Liver (tissue), 8 donors: ENCODE measurements at regions not wholly inside any gene's neighbourhood (a gene's known extent, or its start where the extent isn't known, plus 50 kb on each side); places are given as distances from the start of the nearest gene placed in this dataset.

Experiments
- DNase-seq: peaks from one replicate; pipeline ENCODE4 v3.0.0-alpha.2; 2017; ENCODE audit warnings: low spot score
- H3K27ac ChIP-seq, 2 donors: one replicate each; pipeline ENCODE4 v1.7.0; 2013; ENCODE audit warnings: inconsistent platforms in 2 of 2, low read length in 2 of 2, control low read depth in 1 of 2, low read depth in 1 of 2, mild to moderate bottlenecking in 1 of 2
- H3K27me3 ChIP-seq, 4 donors: one replicate each; pipeline versions ENCODE4 v1.6.1 to v1.7.0; 2013; ENCODE audit warnings: low read length in 3 of 4, inconsistent platforms in 1 of 4, mild to moderate bottlenecking in 1 of 4, moderate library complexity in 1 of 4; ENCODE audit not compliant: control insufficient read depth in 4 of 4, insufficient read depth in 4 of 4
- H3K36me3 ChIP-seq, 4 donors: one replicate each; pipeline versions ENCODE4 v1.6.1 to v1.7.0; 2013; ENCODE audit warnings: low read length in 3 of 4, mild to moderate bottlenecking in 3 of 4, low read depth in 1 of 4, moderate library complexity in 1 of 4; ENCODE audit not compliant: control insufficient read depth in 4 of 4, insufficient read depth in 3 of 4
- H3K4me1 ChIP-seq, 4 donors: one replicate each; pipeline versions ENCODE4 v1.6.1 to v1.7.0; 2013; ENCODE audit warnings: low read length in 3 of 4, mild to moderate bottlenecking in 3 of 4, moderate library complexity in 1 of 4; ENCODE audit not compliant: control insufficient read depth in 4 of 4, insufficient read depth in 4 of 4
- H3K4me3 ChIP-seq, 3 donors: one replicate each; pipeline versions ENCODE4 v1.6.1 to v1.7.0; 2013; ENCODE audit warnings: low read length in 3 of 3, control low read depth in 1 of 3, low read depth in 1 of 3, mild to moderate bottlenecking in 1 of 3
- H3K9ac ChIP-seq, 2 donors: one replicate each; pipeline ENCODE4 v1.7.0; 2013; ENCODE audit warnings: low read length in 2 of 2, mild to moderate bottlenecking in 2 of 2, moderate library complexity in 2 of 2, control low read depth in 1 of 2, low read depth in 1 of 2
- H3K9me3 ChIP-seq, 4 donors: one replicate each; pipeline versions ENCODE4 v1.6.1 to v1.7.0; 2013; ENCODE audit warnings: low read length in 3 of 4; ENCODE audit not compliant: control insufficient read depth in 4 of 4
- CTCF ChIP-seq: fragments of 150-350 bp; IDR thresholded peaks from 2 replicates; pipeline ENCODE4 v1.5.1; 2017; ENCODE audit warnings: improper control_type of control experiment, low read depth, low read length; ENCODE audit not compliant: missing input control
- EGR1 ChIP-seq, 2 donors: IDR thresholded peaks; 2 replicates each; pipeline ENCODE4 v1.6.1; 2016 to 2018; ENCODE audit warnings: antibody characterized with exemption in 2 of 2, low read depth in 2 of 2
- FOXA1 ChIP-seq: IDR thresholded peaks from 2 replicates; pipeline ENCODE4 v1.6.1; 2016; ENCODE audit warnings: antibody characterized with exemption
- FOXA2 ChIP-seq: IDR thresholded peaks from 2 replicates; pipeline ENCODE4 v1.6.1; 2016; ENCODE audit warnings: antibody characterized with exemption
- GABPA ChIP-seq, 2 donors: IDR thresholded peaks in 1 of 2; conservative IDR thresholded peaks in 1 of 2; 2 replicates each; pipeline ENCODE4 v1.6.1; 2016; ENCODE audit warnings: antibody characterized with exemption in 2 of 2, mild to moderate bottlenecking in 1 of 2, moderate library complexity in 1 of 2
- HNF4A ChIP-seq, 2 donors: conservative IDR thresholded peaks; 2 replicates each; pipeline ENCODE4 v1.6.1; 2016; ENCODE audit warnings: antibody characterized with exemption in 2 of 2, mild to moderate bottlenecking in 2 of 2
- HNF4G ChIP-seq: IDR thresholded peaks from 2 replicates; pipeline ENCODE4 v1.6.1; 2016; ENCODE audit warnings: antibody characterized with exemption
- JUND ChIP-seq, 2 donors: IDR thresholded peaks; 2 replicates each; pipeline ENCODE4 v1.6.1; 2016; ENCODE audit warnings: antibody characterized with exemption in 2 of 2
- MAX ChIP-seq: IDR thresholded peaks from 2 replicates; pipeline ENCODE4 v1.6.1; 2016; ENCODE audit warnings: antibody characterized with exemption
- NR2F2 ChIP-seq: IDR thresholded peaks from 2 replicates; pipeline ENCODE4 v1.6.1; 2016; ENCODE audit warnings: antibody characterized with exemption
- RAD21 ChIP-seq, 2 donors: IDR thresholded peaks; 2 replicates each; pipeline ENCODE4 v1.6.1; 2016; ENCODE audit warnings: antibody characterized with exemption in 2 of 2, mild to moderate bottlenecking in 2 of 2
- RXRA ChIP-seq, 2 donors: IDR thresholded peaks; 2 replicates each; pipeline ENCODE4 v1.6.1; 2017 to 2018; ENCODE audit warnings: antibody characterized with exemption in 2 of 2, mild to moderate bottlenecking in 1 of 2
- SP1 ChIP-seq: IDR thresholded peaks from 2 replicates; pipeline ENCODE4 v1.6.1; 2018; ENCODE audit warnings: antibody characterized with exemption, mild to moderate bottlenecking
- TAF1 ChIP-seq: conservative IDR thresholded peaks from 2 replicates; pipeline ENCODE4 v1.6.1; 2016; ENCODE audit warnings: antibody characterized with exemption, mild to moderate bottlenecking
- YY1 ChIP-seq: IDR thresholded peaks from 2 replicates; pipeline ENCODE4 v1.6.1; 2016; ENCODE audit warnings: antibody characterized with exemption, mild to moderate bottlenecking
- WGBS: extraction: QIAGEN DNeasy Blood & Tissue Kit; methylation state at CpG from one replicate; pipeline ENCODE4 v1.1.7; 2013; 5-methylcytosine and 5-hydroxymethylcytosine counted together
- TF ChIP-seq, protein P1 (sequence below): IDR thresholded peaks from 2 replicates; pipeline ENCODE4 v1.6.1; 2016; ENCODE audit warnings: antibody characterized with exemption
- TF ChIP-seq, protein P2 (sequence below): IDR thresholded peaks from 2 replicates; pipeline ENCODE4 v1.6.1; 2016; ENCODE audit warnings: antibody characterized with exemption, mild to moderate bottlenecking
- TF ChIP-seq, protein P3 (sequence below): IDR thresholded peaks from 2 replicates; pipeline ENCODE4 v1.6.1; 2016; ENCODE audit warnings: antibody characterized with exemption
- donor health status: healthy.
- donor health status: healthy.
- donor health status: healthy.
- donor health status: healthy.
- donor health status: healthy.

- TF ChIP-seq FOXA1 (no peak), HNF4G (no peak), FOXA2 (no peak), RXRA (IDR thresholded peaks at IDR 0.05) (no peak), SP1 (no peak), YY1 (no peak), MAX (no peak), CTCF (no peak), EGR1 (IDR thresholded peaks at IDR 0.05; ENCODE audit: low read depth in 2 of 2) (no peak), HNF4A (conservative IDR thresholded peaks at IDR 0.05) (no peak), GABPA (IDR thresholded peaks at IDR 0.05 in 1 of 2, conservative IDR thresholded peaks at IDR 0.05 in 1 of 2) (no peak), NR2F2 (no peak), RAD21 (IDR thresholded peaks at IDR 0.05) (no peak), TAF1 (no peak), JUND (IDR thresholded peaks at IDR 0.05) (no peak)
- TF ChIP-seq, protein P1, sequence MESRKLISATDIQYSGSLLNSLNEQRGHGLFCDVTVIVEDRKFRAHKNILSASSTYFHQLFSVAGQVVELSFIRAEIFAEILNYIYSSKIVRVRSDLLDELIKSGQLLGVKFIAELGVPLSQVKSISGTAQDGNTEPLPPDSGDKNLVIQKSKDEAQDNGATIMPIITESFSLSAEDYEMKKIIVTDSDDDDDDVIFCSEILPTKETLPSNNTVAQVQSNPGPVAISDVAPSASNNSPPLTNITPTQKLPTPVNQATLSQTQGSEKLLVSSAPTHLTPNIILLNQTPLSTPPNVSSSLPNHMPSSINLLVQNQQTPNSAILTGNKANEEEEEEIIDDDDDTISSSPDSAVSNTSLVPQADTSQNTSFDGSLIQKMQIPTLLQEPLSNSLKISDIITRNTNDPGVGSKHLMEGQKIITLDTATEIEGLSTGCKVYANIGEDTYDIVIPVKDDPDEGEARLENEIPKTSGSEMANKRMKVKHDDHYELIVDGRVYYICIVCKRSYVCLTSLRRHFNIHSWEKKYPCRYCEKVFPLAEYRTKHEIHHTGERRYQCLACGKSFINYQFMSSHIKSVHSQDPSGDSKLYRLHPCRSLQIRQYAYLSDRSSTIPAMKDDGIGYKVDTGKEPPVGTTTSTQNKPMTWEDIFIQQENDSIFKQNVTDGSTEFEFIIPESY: no peak
- TF ChIP-seq, protein P2, sequence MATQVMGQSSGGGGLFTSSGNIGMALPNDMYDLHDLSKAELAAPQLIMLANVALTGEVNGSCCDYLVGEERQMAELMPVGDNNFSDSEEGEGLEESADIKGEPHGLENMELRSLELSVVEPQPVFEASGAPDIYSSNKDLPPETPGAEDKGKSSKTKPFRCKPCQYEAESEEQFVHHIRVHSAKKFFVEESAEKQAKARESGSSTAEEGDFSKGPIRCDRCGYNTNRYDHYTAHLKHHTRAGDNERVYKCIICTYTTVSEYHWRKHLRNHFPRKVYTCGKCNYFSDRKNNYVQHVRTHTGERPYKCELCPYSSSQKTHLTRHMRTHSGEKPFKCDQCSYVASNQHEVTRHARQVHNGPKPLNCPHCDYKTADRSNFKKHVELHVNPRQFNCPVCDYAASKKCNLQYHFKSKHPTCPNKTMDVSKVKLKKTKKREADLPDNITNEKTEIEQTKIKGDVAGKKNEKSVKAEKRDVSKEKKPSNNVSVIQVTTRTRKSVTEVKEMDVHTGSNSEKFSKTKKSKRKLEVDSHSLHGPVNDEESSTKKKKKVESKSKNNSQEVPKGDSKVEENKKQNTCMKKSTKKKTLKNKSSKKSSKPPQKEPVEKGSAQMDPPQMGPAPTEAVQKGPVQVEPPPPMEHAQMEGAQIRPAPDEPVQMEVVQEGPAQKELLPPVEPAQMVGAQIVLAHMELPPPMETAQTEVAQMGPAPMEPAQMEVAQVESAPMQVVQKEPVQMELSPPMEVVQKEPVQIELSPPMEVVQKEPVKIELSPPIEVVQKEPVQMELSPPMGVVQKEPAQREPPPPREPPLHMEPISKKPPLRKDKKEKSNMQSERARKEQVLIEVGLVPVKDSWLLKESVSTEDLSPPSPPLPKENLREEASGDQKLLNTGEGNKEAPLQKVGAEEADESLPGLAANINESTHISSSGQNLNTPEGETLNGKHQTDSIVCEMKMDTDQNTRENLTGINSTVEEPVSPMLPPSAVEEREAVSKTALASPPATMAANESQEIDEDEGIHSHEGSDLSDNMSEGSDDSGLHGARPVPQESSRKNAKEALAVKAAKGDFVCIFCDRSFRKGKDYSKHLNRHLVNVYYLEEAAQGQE: no peak
- TF ChIP-seq, protein P3, sequence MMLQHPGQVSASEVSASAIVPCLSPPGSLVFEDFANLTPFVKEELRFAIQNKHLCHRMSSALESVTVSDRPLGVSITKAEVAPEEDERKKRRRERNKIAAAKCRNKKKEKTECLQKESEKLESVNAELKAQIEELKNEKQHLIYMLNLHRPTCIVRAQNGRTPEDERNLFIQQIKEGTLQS: no peak
- Histone ChIP-seq H3K27me3 (no peaks in the 10 kb centered on the region), H3K9ac (no peak overlapping the region), H3K27ac (no peak overlapping the region), H3K4me3 (no peak overlapping the region), H3K4me1 (no peaks in the 10 kb centered on the region), H3K36me3 (no peaks in the 10 kb centered on the region), H3K9me3 (no peaks in the 10 kb centered on the region)
- 78% methylated on average over 1 of the region's 1 CpG for WGBS
- DNase-seq: no peak
These were observed 71.0 kb upstream of the HMHB1 start for GRCh38 chr5:143740956-143741355.

DNA sequence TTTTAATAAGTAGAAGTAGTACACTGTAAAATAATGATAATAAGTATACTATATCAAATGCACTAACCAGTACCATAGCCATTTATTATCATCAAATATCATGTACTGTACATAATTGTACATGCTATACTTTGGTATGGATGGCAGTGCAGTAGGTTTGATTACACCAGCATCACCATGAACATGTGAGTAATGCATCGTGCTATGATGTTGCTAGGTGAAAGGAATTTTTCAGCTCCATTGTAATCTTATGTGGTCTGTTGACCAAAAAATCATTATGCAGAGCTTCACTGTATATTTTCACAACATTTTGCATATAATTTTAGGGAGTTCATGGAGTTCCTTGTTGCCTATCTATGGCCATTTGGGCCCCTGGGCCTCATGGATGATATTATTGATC lies 72.2 kb upstream of the HMHB1 start:
- Histone ChIP-seq H3K9me3 (no peaks in the 10 kb centered on the region), H3K9ac (no peak overlapping the region), H3K4me3 (no peak overlapping the region), H3K4me1 (no peaks in the 10 kb centered on the region), H3K36me3 (no peaks in the 10 kb centered on the region), H3K27ac (no peak overlapping the region), H3K27me3 (no peaks in the 10 kb centered on the region)
- WGBS: 96% methylated on average over 1 of the region's 1 CpG
- TF ChIP-seq MAX (no peak), TAF1 (no peak), CTCF (no peak), SP1 (no peak)
- TF ChIP-seq, protein P3: no peak
- TF ChIP-seq, protein P2: no peak
- DNase-seq: no peak
